HG03039 (cell line): ENCODE measurements at regions not wholly inside any gene's neighbourhood (a gene's known extent, or its start where the extent isn't known, plus 50 kb on each side); places are given as distances from the start of the nearest gene placed in this dataset.

ENCODE experiments used
- ATAC-seq: cut with Tn5 transposase; IDR thresholded peaks from one replicate; pipeline ENCODE4 v1.9.1; 2021; ENCODE audit warnings: mild to moderate bottlenecking, moderate library complexity; ENCODE audit not compliant: unreplicated experiment

- no peak for ATAC-seq
Observed at GRCh38 chr14:101199028-101199770, 295.7 kb upstream of the RTL1 start.

GRCh38 chr14:101200008-101200649, 296.6 kb upstream of the RTL1 start:
- ATAC-seq = no peak

GRCh38 chr14:101200650-101201516, 297.4 kb upstream of the RTL1 start:
- ATAC-seq = no peak

- no peak for ATAC-seq
Observed at GRCh38 chr14:101201535-101202151, 298.1 kb upstream of the RTL1 start.

GRCh38 chr14:101202627-101203404, 299.3 kb upstream of the RTL1 start:
- no peak for ATAC-seq

GRCh38 chr14:101206556-101206955, 303.0 kb upstream of the RTL1 start:
- ATAC-seq = no peak

- ATAC-seq = no peak
Observed at GRCh38 chr14:101207041-101207440, 303.5 kb upstream of the RTL1 start.

- no peak for ATAC-seq
Observed at GRCh38 chr14:101207897-101208296, 304.4 kb upstream of the RTL1 start.

- no peak for ATAC-seq
Observed at GRCh38 chr14:101209594-101209993, 306.1 kb upstream of the RTL1 start.

GRCh38 chr14:101215266-101215665, 311.7 kb upstream of the RTL1 start:
- ATAC-seq = no peak

- ATAC-seq = no peak
Observed at GRCh38 chr14:101215927-101216326, 312.4 kb upstream of the RTL1 start.

- ATAC-seq = no peak
Observed at GRCh38 chr14:101216366-101217079, 313.0 kb upstream of the RTL1 start.

- ATAC-seq = no peak
Observed at GRCh38 chr14:101217080-101217463, 313.6 kb upstream of the RTL1 start.

GRCh38 chr14:101217616-101218371, 314.3 kb upstream of the RTL1 start:
- no peak for ATAC-seq

GRCh38 chr14:101219896-101220703, 316.6 kb upstream of the RTL1 start:
- no peak for ATAC-seq

- ATAC-seq = no peak
Observed at GRCh38 chr14:101220921-101221510, 317.5 kb upstream of the RTL1 start.

GRCh38 chr14:101221549-101222160, 318.1 kb upstream of the RTL1 start:
- no peak for ATAC-seq
